HepG2 (cell line): ENCODE measurements at regions not wholly inside any gene's neighbourhood (a gene's known extent, or its start where the extent isn't known, plus 50 kb on each side); places are given as distances from the start of the nearest gene placed in this dataset.

Experiments
- ATAC-seq: fragments of 200-7000 bp; cut with Tn5 transposase; 3 replicates; pipeline ENCODE4 v1.9.1; 2020; ENCODE audit warnings: mild to moderate bottlenecking, moderate library complexity
- BruUV-seq: library from RNA; stranded (reverse); fragments of 400-500 nt; replicated peaks from 2 replicates; lab custom pipeline; 2021; lab: Mats Ljungman, UMichigan
- CTCF ChIA-PET: fragments of 300-600 bp; formaldehyde crosslinking; extraction: SDS; loops from one replicate; lab custom pipeline; 2021; ENCODE audit warnings: low total read pairs, inconsistent platforms, low intra/inter-chr PET ratio; lab: Yijun Ruan, JAX
- POLR2A ChIA-PET: fragments of 350-600 bp; sonication (Branson Sonifier 250); formaldehyde crosslinking; loops from one replicate; lab custom pipeline; 2020; ENCODE audit warnings: antibody characterized with exemption, inconsistent platforms; lab: Yijun Ruan, JAX
- DNase-seq: peaks from one replicate; pipeline ENCODE4 v3.0.0-alpha.2; 2015; ENCODE audit warnings: low spot score
- FAIRE-seq: peaks from 3 replicates; lab custom pipeline; 2011; peaks lifted over from hg19 to GRCh38; lab: Jason Lieb, UNC
- H2AFZ ChIP-seq: one replicate; pipeline ENCODE4 v1.6.1; 2011; ENCODE audit warnings: low read length, inconsistent platforms
- H3K27ac ChIP-seq: fragments of 300-600 bp; 3 replicates; pipeline ENCODE4 v1.8.0; 2011; ENCODE audit warnings: mixed run types, mild to moderate bottlenecking, mixed read lengths, low read length, inconsistent platforms; ENCODE audit not compliant: insufficient read depth; ENCODE audit errors: extremely low read length
- H3K27me3 ChIP-seq, 2 experiments: fragments of 200-600 bp in 1 of 2; 2 replicates in 1 of 2; 3 replicates in 1 of 2; pipeline versions ENCODE4 v1.6.0 to v1.8.0; 2011; ENCODE audit warnings: low read length in 2 of 2, mild to moderate bottlenecking in 2 of 2, moderate library complexity in 2 of 2, inconsistent platforms in 1 of 2; ENCODE audit not compliant: insufficient read depth in 2 of 2, control insufficient read depth in 1 of 2
- H3K36me3 ChIP-seq, 2 experiments: fragments of 200-600 bp in 1 of 2; replicated peaks in 1 of 2; 2 replicates in 1 of 2; 3 replicates in 1 of 2; pipeline versions ENCODE4 v1.5.1 to v1.8.0; 2011; ENCODE audit warnings: low read length in 2 of 2, inconsistent platforms in 1 of 2; ENCODE audit not compliant: insufficient read depth in 2 of 2, control insufficient read depth in 1 of 2
- H3K4me1 ChIP-seq: 2 replicates; pipeline ENCODE4 v1.5.1; 2012; ENCODE audit warnings: low read length, inconsistent platforms; ENCODE audit not compliant: insufficient read depth
- H3K4me2 ChIP-seq: 2 replicates; pipeline ENCODE4 v1.6.0; 2011; ENCODE audit warnings: low read depth, low read length, inconsistent platforms
- H3K4me3 ChIP-seq, 3 experiments: fragments of 200-600 bp in 1 of 3; sonication (generic), shearing (Covaris generic) in 1 of 3; replicated peaks in 1 of 3; 2 replicates each; pipeline ENCODE4 v1.5.1; 2011 to 2016; ENCODE audit warnings: low read length in 3 of 3, inconsistent platforms in 2 of 3, low read depth in 2 of 3, mild to moderate bottlenecking in 2 of 3, control low read depth in 1 of 3, mixed read lengths in 1 of 3; ENCODE audit not compliant: insufficient read depth in 1 of 3
- H3K79me2 ChIP-seq: one replicate; pipeline ENCODE4 v1.6.1; 2011; ENCODE audit warnings: low read length, inconsistent platforms; ENCODE audit not compliant: insufficient read depth
- H3K9ac ChIP-seq: 2 replicates; pipeline ENCODE4 v1.6.0; 2011; ENCODE audit warnings: mild to moderate bottlenecking, low read depth, low read length, inconsistent platforms; ENCODE audit not compliant: insufficient read depth
- H3K9me3 ChIP-seq: 2 replicates; pipeline ENCODE4 v1.5.1; 2012; ENCODE audit warnings: mild to moderate bottlenecking, low read length
- H4K20me1 ChIP-seq: 2 replicates; pipeline ENCODE4 v1.6.0; 2011; ENCODE audit warnings: inconsistent platforms, mild to moderate bottlenecking, low read length, moderate library complexity; ENCODE audit not compliant: insufficient read depth
- ARHGAP35 ChIP-seq: sonication (generic); formaldehyde crosslinking; IDR thresholded peaks from 2 replicates; pipeline ENCODE4 v1.9.0; 2022; ENCODE audit warnings: mild to moderate bottlenecking, inconsistent platforms, moderate library complexity, missing genetic modification reagents, borderline replicate concordance
- KAT2B ChIP-seq: fragments of 150-350 bp; IDR thresholded peaks from 2 replicates; pipeline ENCODE4 v1.6.1; 2014; ENCODE audit warnings: low read depth, low read length, borderline replicate concordance
- KIAA2018 ChIP-seq: sonication (generic); formaldehyde crosslinking; IDR thresholded peaks from 2 replicates; pipeline ENCODE4 v1.5.0; 2020; ENCODE audit warnings: mild to moderate bottlenecking, missing genetic modification reagents, borderline replicate concordance
- ZFP37 ChIP-seq: sonication (generic); formaldehyde crosslinking; IDR thresholded peaks from 2 replicates; pipeline ENCODE4 v1.4.0; 2020; ENCODE audit warnings: missing genetic modification reagents, borderline replicate concordance
- ZNF33B ChIP-seq: sonication (generic); formaldehyde crosslinking; IDR thresholded peaks from 2 replicates; pipeline ENCODE4 v1.5.1; 2020; ENCODE audit warnings: mild to moderate bottlenecking, missing genetic modification reagents
- ZNF619 ChIP-seq: sonication (generic); formaldehyde crosslinking; IDR thresholded peaks from 2 replicates; pipeline ENCODE4 v1.4.0; 2020; ENCODE audit warnings: mild to moderate bottlenecking, missing genetic modification reagents
- ZSCAN30 ChIP-seq: sonication (generic); formaldehyde crosslinking; IDR thresholded peaks from 2 replicates; pipeline ENCODE4 v1.5.0; 2020; ENCODE audit warnings: mild to moderate bottlenecking, missing genetic modification reagents
- WGBS: methylation state at CpG from one replicate; pipeline ENCODE4 v1.1.6; 2017; ENCODE audit warnings: low lambda C conversion rate; 5-methylcytosine and 5-hydroxymethylcytosine counted together
- in situ Hi-C: cut with HindIII; loops from 2 replicates; pipeline ENCODE4 v1.10.0; 2017; ENCODE audit warnings: low pct_unique_long_range_greater_than_20kb; ENCODE audit not compliant: extremely low pct_ligation_motif_present
- intact Hi-C: fragments of 100-400 bp; cut with micrococcal nuclease; formaldehyde crosslinking; loops from one replicate; pipeline ENCODE4 v1.10.0; 2022; ENCODE audit not compliant: unreplicated experiment
- TF ChIP-seq, protein P1 (sequence below): sonication (generic); formaldehyde crosslinking; IDR thresholded peaks from 2 replicates; pipeline ENCODE4 v1.4.0; 2020; ENCODE audit warnings: missing genetic modification reagents
- TF ChIP-seq, protein P2 (sequence below): sonication (generic); formaldehyde crosslinking; IDR thresholded peaks from 2 replicates; pipeline ENCODE4 v1.4.0; 2020; ENCODE audit warnings: low read depth, mild to moderate bottlenecking, missing genetic modification reagents

DNA sequence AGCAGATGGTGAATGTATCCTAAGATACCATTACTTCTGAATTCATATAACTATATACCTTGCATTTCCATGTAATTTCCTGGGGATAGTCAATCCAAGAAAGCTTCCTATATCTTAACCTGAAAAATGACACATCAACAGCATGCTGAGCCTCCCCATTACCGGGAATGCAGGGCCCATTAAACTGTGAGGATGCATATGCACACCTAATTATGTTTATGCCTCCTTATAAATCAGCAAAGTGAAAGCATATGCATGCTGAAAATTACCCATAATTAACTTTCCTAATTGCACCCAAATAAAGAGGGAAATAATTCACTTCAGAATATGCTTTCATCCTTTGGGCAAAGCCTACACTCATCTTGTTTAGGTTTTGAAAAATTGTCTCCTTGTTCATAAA, 663.0 kb downstream of the KCNA4 start (continued):
- TF ChIP-seq ZFP37 (CRISPR knock-in tag), result no peak
- TF ChIP-seq, protein P1, sequence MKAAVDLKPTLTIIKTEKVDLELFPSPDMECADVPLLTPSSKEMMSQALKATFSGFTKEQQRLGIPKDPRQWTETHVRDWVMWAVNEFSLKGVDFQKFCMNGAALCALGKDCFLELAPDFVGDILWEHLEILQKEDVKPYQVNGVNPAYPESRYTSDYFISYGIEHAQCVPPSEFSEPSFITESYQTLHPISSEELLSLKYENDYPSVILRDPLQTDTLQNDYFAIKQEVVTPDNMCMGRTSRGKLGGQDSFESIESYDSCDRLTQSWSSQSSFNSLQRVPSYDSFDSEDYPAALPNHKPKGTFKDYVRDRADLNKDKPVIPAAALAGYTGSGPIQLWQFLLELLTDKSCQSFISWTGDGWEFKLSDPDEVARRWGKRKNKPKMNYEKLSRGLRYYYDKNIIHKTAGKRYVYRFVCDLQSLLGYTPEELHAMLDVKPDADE (CRISPR knock-in tag), result no peak
- no peak for TF ChIP-seq ZNF619 (CRISPR knock-in tag)

GRCh38 chr11:29352273-29352795, 664.5 kb downstream of the KCNA4 start:
- ATAC-seq, result no peak
- TF ChIP-seq, protein P2, sequence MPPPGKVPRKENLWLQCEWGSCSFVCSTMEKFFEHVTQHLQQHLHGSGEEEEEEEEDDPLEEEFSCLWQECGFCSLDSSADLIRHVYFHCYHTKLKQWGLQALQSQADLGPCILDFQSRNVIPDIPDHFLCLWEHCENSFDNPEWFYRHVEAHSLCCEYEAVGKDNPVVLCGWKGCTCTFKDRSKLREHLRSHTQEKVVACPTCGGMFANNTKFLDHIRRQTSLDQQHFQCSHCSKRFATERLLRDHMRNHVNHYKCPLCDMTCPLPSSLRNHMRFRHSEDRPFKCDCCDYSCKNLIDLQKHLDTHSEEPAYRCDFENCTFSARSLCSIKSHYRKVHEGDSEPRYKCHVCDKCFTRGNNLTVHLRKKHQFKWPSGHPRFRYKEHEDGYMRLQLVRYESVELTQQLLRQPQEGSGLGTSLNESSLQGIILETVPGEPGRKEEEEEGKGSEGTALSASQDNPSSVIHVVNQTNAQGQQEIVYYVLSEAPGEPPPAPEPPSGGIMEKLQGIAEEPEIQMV, result no peak
- TF ChIP-seq KAT2B (no peak), ZSCAN30 (CRISPR knock-in tag) (no peak), ZNF33B (CRISPR knock-in tag) (no peak), KIAA2018 (CRISPR knock-in tag) (no peak), ARHGAP35 (CRISPR knock-in tag) (no peak)

More at GRCh38 chr11:29352273-29352795, 664.5 kb downstream of the KCNA4 start:
- H3K27ac ChIP-seq, result no peak overlapping the region
- 0% methylated on average over 3 of the region's 3 CpGs for WGBS
- in situ Hi-C loops (no loop called here), intact Hi-C loops (no loop called here)
- POLR2A ChIA-PET, result no interaction called here
- FAIRE-seq (no peak), DNase-seq (no peak)
- no peak overlapping the region for H3K4me2 ChIP-seq
- H3K9me3 ChIP-seq, result no peaks in the 10 kb centered on the region
- H3K4me3 ChIP-seq, result no peak overlapping the region
- H3K4me1 ChIP-seq, result no peaks in the 10 kb centered on the region
- no peaks in the 10 kb centered on the region for H3K27me3 ChIP-seq
- H2AFZ ChIP-seq, result no peak overlapping the region
- no peak overlapping the region for H3K9ac ChIP-seq
- no peaks in the 10 kb centered on the region for H4K20me1 ChIP-seq
- CTCF ChIA-PET, result no interaction called here
- H3K36me3 ChIP-seq, result no peaks in the 10 kb centered on the region
- no TSS peak for BruUV-seq
- no peaks in the 10 kb centered on the region for H3K79me2 ChIP-seq
